OCI-LY7 (cell line): ENCODE measurements at regions not wholly inside any gene's neighbourhood (a gene's known extent, or its start where the extent isn't known, plus 50 kb on each side); places are given as distances from the start of the nearest gene placed in this dataset.

Source experiments
- EZH2phosphoT487 ChIP-seq: fragments of 200-600 bp; sonication (generic); IDR thresholded peaks from 2 replicates; pipeline ENCODE4 v1.6.1; 2018; ENCODE audit warnings: low read depth, borderline replicate concordance, mild to moderate bottlenecking, mixed run types, antibody characterized with exemption, low read length, moderate library complexity, mixed read lengths
- TF ChIP-seq, protein P1 (sequence below): fragments of 200-600 bp; sonication (generic); conservative IDR thresholded peaks from 2 replicates; pipeline ENCODE4 v1.5.1; 2014; ENCODE audit warnings: mild to moderate bottlenecking, antibody characterized with exemption, low read length, moderate library complexity, mixed read lengths

GRCh38 chr3:157605356-157605755 lies 102.1 kb upstream of the VEPH1 start:
- TF ChIP-seq, protein P1, sequence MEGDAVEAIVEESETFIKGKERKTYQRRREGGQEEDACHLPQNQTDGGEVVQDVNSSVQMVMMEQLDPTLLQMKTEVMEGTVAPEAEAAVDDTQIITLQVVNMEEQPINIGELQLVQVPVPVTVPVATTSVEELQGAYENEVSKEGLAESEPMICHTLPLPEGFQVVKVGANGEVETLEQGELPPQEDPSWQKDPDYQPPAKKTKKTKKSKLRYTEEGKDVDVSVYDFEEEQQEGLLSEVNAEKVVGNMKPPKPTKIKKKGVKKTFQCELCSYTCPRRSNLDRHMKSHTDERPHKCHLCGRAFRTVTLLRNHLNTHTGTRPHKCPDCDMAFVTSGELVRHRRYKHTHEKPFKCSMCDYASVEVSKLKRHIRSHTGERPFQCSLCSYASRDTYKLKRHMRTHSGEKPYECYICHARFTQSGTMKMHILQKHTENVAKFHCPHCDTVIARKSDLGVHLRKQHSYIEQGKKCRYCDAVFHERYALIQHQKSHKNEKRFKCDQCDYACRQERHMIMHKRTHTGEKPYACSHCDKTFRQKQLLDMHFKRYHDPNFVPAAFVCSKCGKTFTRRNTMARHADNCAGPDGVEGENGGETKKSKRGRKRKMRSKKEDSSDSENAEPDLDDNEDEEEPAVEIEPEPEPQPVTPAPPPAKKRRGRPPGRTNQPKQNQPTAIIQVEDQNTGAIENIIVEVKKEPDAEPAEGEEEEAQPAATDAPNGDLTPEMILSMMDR, result no peak
- no peak for TF ChIP-seq EZH2phosphoT487
